OCI-LY1 (cell line): ENCODE measurements at regions not wholly inside any gene's neighbourhood (a gene's known extent, or its start where the extent isn't known, plus 50 kb on each side); places are given as distances from the start of the nearest gene placed in this dataset.

Experiments
- H2AFZ ChIP-seq: fragments of 200-600 bp; sonication (generic), shearing (Covaris generic); 2 replicates; pipeline ENCODE4 v1.6.0; 2014; ENCODE audit warnings: antibody characterized with exemption, mild to moderate bottlenecking, low read length
- H3F3A ChIP-seq: fragments of 200-600 bp; sonication (generic), shearing (Covaris generic); 2 replicates; pipeline ENCODE4 v1.6.0; 2014; ENCODE audit warnings: mild to moderate bottlenecking, antibody characterized with exemption, low read length, moderate library complexity; ENCODE audit not compliant: insufficient read depth
- H3K27ac ChIP-seq: fragments of 200-600 bp; sonication (generic); 2 replicates; pipeline ENCODE4 v1.5.1; 2014; ENCODE audit warnings: low read length, mixed run types, mild to moderate bottlenecking, low read depth; ENCODE audit not compliant: poor library complexity, severe bottlenecking
- H3K27me3 ChIP-seq: fragments of 200-600 bp; sonication (generic); 2 replicates; pipeline ENCODE4 v1.6.0; 2014; ENCODE audit warnings: antibody characterized with exemption, mild to moderate bottlenecking, low read length, moderate library complexity; ENCODE audit not compliant: insufficient read depth
- H3K36me3 ChIP-seq: fragments of 200-600 bp; sonication (generic); 2 replicates; pipeline ENCODE4 v1.6.1; 2014; ENCODE audit warnings: mild to moderate bottlenecking, antibody characterized with exemption, low read length, moderate library complexity, mixed read lengths; ENCODE audit not compliant: insufficient read depth
- H3K4me1 ChIP-seq: fragments of 200-600 bp; sonication (generic); 2 replicates; pipeline ENCODE4 v1.5.1; 2014; ENCODE audit warnings: mild to moderate bottlenecking, low read length, moderate library complexity; ENCODE audit not compliant: insufficient read depth, severe bottlenecking
- H3K4me2 ChIP-seq: fragments of 200-600 bp; sonication (generic), shearing (Covaris generic); 2 replicates; pipeline ENCODE4 v1.6.1; 2014; ENCODE audit warnings: low read length
- H3K4me3 ChIP-seq: fragments of 200-600 bp; sonication (generic); 2 replicates; pipeline ENCODE4 v1.5.1; 2014; ENCODE audit warnings: low read length, low read depth, mild to moderate bottlenecking, mixed read lengths; ENCODE audit not compliant: poor library complexity, severe bottlenecking
- H3K79me2 ChIP-seq: fragments of 200-600 bp; shearing (Covaris generic); 2 replicates; pipeline ENCODE4 v1.6.1; 2016; ENCODE audit warnings: mixed run types, low read length, mixed read lengths; ENCODE audit not compliant: insufficient read depth
- H3K9ac ChIP-seq: fragments of 200-600 bp; sonication (generic), shearing (Covaris generic); 2 replicates; pipeline ENCODE4 v1.6.1; 2014; ENCODE audit warnings: mild to moderate bottlenecking, low read length, mixed read lengths
- H3K9me2 ChIP-seq: fragments of 200-600 bp; sonication (generic), shearing (Covaris generic); 2 replicates; pipeline ENCODE4 v1.6.1; 2014; ENCODE audit warnings: low read depth, mild to moderate bottlenecking, low read length, mixed read lengths
- H3K9me3 ChIP-seq: fragments of 200-600 bp; shearing (Covaris generic); 2 replicates; pipeline ENCODE4 v1.6.1; 2014; ENCODE audit warnings: low read length, mixed read lengths
- H4K20me1 ChIP-seq: fragments of 200-600 bp; sonication (generic), shearing (Covaris generic); 2 replicates; pipeline ENCODE4 v1.6.0; 2016; ENCODE audit warnings: mild to moderate bottlenecking, low read length; ENCODE audit not compliant: insufficient read depth
- EZH2 ChIP-seq: fragments of 200-600 bp; sonication (generic), shearing (Covaris generic); IDR thresholded peaks from 2 replicates; pipeline ENCODE4 v1.8.0; 2017; ENCODE audit warnings: borderline replicate concordance, mixed run types, mild to moderate bottlenecking, antibody characterized with exemption, low read length, moderate library complexity, mixed read lengths
- TF ChIP-seq, protein P1 (sequence below): fragments of 200-600 bp; sonication (generic), shearing (Covaris generic); IDR thresholded peaks from 2 replicates; pipeline ENCODE4 v1.5.1; 2017; ENCODE audit warnings: mild to moderate bottlenecking, antibody characterized with exemption, low read length, moderate library complexity, mixed read lengths

DNA sequence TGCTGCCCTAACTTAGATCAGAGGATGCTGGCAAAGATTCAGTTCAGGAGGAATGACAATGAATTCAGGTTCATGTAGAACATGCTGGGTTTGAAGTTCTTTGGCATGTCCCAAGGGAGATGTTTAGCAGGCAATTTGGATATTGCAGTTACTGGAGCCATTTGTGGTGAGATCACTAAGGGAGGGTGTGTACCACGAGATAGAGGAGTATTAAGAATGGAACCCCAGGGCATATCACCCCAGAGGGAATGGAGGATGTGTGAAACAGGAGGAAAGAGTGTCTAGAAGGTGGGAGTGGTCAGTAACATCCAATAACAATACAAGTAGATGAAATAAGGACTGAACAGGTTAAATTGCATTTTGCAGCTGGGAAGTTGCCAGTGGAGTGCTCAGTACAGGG is 87.1 kb downstream of the CCR1 start:
- Histone ChIP-seq H3K27me3 (no peaks in the 10 kb centered on the region), H3K9me3 (no peaks in the 10 kb centered on the region), H3K9ac (no peak overlapping the region), H2AFZ (no peak overlapping the region), H3K36me3 (no peaks in the 10 kb centered on the region), H3K27ac (no peak overlapping the region), H3K4me1 (no peaks in the 10 kb centered on the region), H4K20me1 (no peaks in the 10 kb centered on the region), H3F3A (no peaks in the 10 kb centered on the region), H3K4me3 (no peak overlapping the region), H3K79me2 (no peaks in the 10 kb centered on the region), H3K9me2 (no peaks in the 10 kb centered on the region), H3K4me2 (no peak overlapping the region)
- TF ChIP-seq, protein P1, sequence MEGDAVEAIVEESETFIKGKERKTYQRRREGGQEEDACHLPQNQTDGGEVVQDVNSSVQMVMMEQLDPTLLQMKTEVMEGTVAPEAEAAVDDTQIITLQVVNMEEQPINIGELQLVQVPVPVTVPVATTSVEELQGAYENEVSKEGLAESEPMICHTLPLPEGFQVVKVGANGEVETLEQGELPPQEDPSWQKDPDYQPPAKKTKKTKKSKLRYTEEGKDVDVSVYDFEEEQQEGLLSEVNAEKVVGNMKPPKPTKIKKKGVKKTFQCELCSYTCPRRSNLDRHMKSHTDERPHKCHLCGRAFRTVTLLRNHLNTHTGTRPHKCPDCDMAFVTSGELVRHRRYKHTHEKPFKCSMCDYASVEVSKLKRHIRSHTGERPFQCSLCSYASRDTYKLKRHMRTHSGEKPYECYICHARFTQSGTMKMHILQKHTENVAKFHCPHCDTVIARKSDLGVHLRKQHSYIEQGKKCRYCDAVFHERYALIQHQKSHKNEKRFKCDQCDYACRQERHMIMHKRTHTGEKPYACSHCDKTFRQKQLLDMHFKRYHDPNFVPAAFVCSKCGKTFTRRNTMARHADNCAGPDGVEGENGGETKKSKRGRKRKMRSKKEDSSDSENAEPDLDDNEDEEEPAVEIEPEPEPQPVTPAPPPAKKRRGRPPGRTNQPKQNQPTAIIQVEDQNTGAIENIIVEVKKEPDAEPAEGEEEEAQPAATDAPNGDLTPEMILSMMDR = no peak
- no peak for TF ChIP-seq EZH2

DNA sequence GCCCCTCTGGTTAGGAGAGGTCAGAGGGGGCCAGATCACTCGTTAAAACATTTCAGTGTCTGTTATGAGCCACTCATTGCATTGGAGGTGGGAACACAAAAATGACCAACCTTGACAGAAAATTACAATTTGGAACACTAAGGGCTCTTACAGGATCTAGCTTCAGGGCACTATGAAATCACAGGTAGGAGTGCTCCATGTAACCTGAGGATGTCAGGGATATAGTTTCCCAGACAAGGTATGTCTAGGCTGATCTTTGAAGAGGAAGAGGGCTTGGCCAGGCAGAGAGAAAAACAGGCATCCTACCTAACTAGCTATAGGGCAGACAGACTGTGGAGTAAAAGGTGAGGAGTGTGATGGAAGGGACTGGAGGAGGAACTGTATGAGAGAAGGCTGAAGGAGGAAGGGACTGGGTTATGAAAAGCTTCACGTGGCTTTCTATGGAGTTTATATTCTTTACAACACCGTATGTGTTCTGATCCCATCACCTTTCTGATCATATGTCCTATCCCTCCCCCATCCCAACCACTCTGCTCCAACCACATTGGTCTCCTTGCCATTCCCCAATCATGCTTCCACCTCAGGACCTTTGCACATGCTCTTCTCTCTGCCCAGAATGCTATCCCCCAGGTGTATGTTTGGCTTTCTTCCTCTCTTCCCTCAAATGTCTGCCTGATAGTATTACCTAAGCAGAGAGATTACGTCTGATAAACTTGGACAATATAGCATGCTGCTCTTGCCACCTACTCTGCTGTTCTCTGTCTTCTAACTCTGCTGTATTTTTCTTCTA is 88.2 kb downstream of the CCR1 start:
- Histone ChIP-seq H3K27me3 (no peaks in the 10 kb centered on the region), H3K79me2 (no peaks in the 10 kb centered on the region), H3K36me3 (no peaks in the 10 kb centered on the region), H3K4me1 (no peaks in the 10 kb centered on the region), H3K9me2 (no peaks in the 10 kb centered on the region), H2AFZ (no peak overlapping the region), H3F3A (no peaks in the 10 kb centered on the region), H3K9me3 (no peaks in the 10 kb centered on the region), H3K4me3 (no peak overlapping the region), H3K4me2 (no peak overlapping the region), H4K20me1 (no peaks in the 10 kb centered on the region), H3K9ac (no peak overlapping the region), H3K27ac (no peak overlapping the region)
- TF ChIP-seq, protein P1 = no peak
- no peak for TF ChIP-seq EZH2

DNA sequence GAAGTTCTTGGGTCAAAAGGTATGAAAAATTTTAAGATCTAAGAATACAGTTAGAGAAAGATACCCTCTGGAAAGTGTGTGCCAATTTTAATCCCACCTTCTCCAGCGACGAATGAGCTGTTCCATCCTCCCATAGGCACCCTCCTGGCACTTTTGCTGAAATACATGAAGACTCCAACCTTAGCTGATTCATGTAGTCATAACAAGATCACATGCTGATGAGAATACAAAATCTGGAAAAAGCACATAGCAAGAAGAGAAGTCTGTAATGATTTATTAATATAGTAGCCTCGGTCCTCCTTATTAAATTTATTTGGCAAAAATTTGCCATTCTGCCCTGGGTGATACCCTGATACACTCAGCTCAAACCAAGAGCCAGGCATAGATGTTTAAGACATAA is 88.9 kb downstream of the CCR1 start:
- Histone ChIP-seq H3K4me1 (no peaks in the 10 kb centered on the region), H3F3A (no peaks in the 10 kb centered on the region), H3K36me3 (no peaks in the 10 kb centered on the region), H3K9me3 (no peaks in the 10 kb centered on the region), H3K27me3 (no peaks in the 10 kb centered on the region), H4K20me1 (no peaks in the 10 kb centered on the region), H3K79me2 (no peaks in the 10 kb centered on the region), H3K9ac (no peak overlapping the region), H3K4me2 (no peak overlapping the region), H2AFZ (no peak overlapping the region), H3K27ac (no peak overlapping the region), H3K4me3 (no peak overlapping the region), H3K9me2 (no peaks in the 10 kb centered on the region)
- TF ChIP-seq EZH2 = no peak
- TF ChIP-seq, protein P1 = no peak
